ENCODE measurements at regions not wholly inside any gene's neighbourhood (a gene's known extent, or its start where the extent isn't known, plus 50 kb on each side); places are given as distances from the start of the nearest gene placed in this dataset.

- DNase-seq (ENCODE audit: low read depth): peak; percentile 60
Measured at GRCh38 chr6:99868074-99868702, 125.8 kb downstream of the MCHR2 start.
